SU-DHL-6 (cell line): ENCODE measurements at regions not wholly inside any gene's neighbourhood (a gene's known extent, or its start where the extent isn't known, plus 50 kb on each side); places are given as distances from the start of the nearest gene placed in this dataset.
"Not testable (repeated sequence)": the region's sequence is repeated elsewhere in the genome, so short reads cannot be mapped to it uniquely, and the experiment has no call there.

ENCODE experiments used
- H2AFZ ChIP-seq: fragments of 200-600 bp; sonication (generic); 2 replicates; pipeline ENCODE4 v1.6.1; 2014; ENCODE audit warnings: low read depth, mild to moderate bottlenecking, moderate library complexity, mixed read lengths, antibody characterized with exemption, low read length; ENCODE audit not compliant: severe bottlenecking
- H3F3A ChIP-seq: fragments of 200-600 bp; shearing (Covaris generic); 2 replicates; pipeline ENCODE4 v1.6.0; 2016; ENCODE audit warnings: antibody characterized with exemption, mild to moderate bottlenecking; ENCODE audit not compliant: insufficient read depth
- H3K27ac ChIP-seq: fragments of 200-600 bp; sonication (generic); 2 replicates; pipeline ENCODE4 v1.5.1; 2016; ENCODE audit warnings: low read depth, mild to moderate bottlenecking, low read length, moderate library complexity, mixed read lengths
- H3K27me3 ChIP-seq: fragments of 200-600 bp; sonication (generic), shearing (Covaris generic); 2 replicates; pipeline ENCODE4 v1.6.0; 2014; ENCODE audit warnings: mild to moderate bottlenecking, low read length
- H3K36me3 ChIP-seq: fragments of 200-600 bp; sonication (generic); 2 replicates; pipeline ENCODE4 v1.6.1; 2014; ENCODE audit warnings: mild to moderate bottlenecking, low read length, mixed read lengths
- H3K4me2 ChIP-seq: fragments of 300-600, 200-600 bp; shearing (Covaris generic), sonication (generic); 2 replicates; pipeline ENCODE4 v1.6.0; 2014; ENCODE audit warnings: low read length, low read depth, mild to moderate bottlenecking; ENCODE audit not compliant: poor library complexity, severe bottlenecking
- H3K4me3 ChIP-seq: fragments of 200-600 bp; sonication (generic); 2 replicates; pipeline ENCODE4 v1.5.1; 2014; ENCODE audit warnings: antibody characterized with exemption, low read length, mild to moderate bottlenecking, mixed read lengths; ENCODE audit not compliant: insufficient read depth, poor library complexity, severe bottlenecking
- H3K79me2 ChIP-seq: fragments of 200-600 bp; sonication (generic); 2 replicates; pipeline ENCODE4 v1.6.1; 2014; ENCODE audit warnings: mild to moderate bottlenecking, low read length, moderate library complexity; ENCODE audit not compliant: insufficient read depth
- H3K9ac ChIP-seq: fragments of 200-600 bp; sonication (generic); 2 replicates; pipeline ENCODE4 v1.7.0; 2014; ENCODE audit warnings: mild to moderate bottlenecking, low read length
- H3K9me2 ChIP-seq: fragments of 200-600 bp; sonication (generic); replicated peaks from 2 replicates; pipeline ENCODE4 v1.6.1; 2014; ENCODE audit warnings: low read length; ENCODE audit not compliant: insufficient read depth
- H3K9me3 ChIP-seq: fragments of 200-600 bp; sonication (generic); 2 replicates; pipeline ENCODE4 v1.6.1; 2014; ENCODE audit warnings: low read length, mixed read lengths; ENCODE audit not compliant: insufficient read depth
- H4K20me1 ChIP-seq: fragments of 200-600 bp; sonication (generic); 2 replicates; pipeline ENCODE4 v1.6.1; 2014; ENCODE audit warnings: low read depth, mild to moderate bottlenecking, antibody characterized with exemption, low read length, moderate library complexity, mixed read lengths
- EZH2phosphoT487 ChIP-seq: fragments of 200-600 bp; sonication (generic), shearing (Covaris generic); conservative IDR thresholded peaks from 2 replicates; pipeline ENCODE4 v1.6.1; 2018; ENCODE audit warnings: mild to moderate bottlenecking, antibody characterized with exemption, low read length, moderate library complexity, mixed read lengths
- TF ChIP-seq, protein P1 (sequence below): fragments of 200-600 bp; sonication (generic); IDR thresholded peaks from one replicate; pipeline ENCODE4 v1.5.1; 2017; ENCODE audit warnings: antibody characterized with exemption, mild to moderate bottlenecking, low read length, moderate library complexity; ENCODE audit not compliant: insufficient read depth, poor library complexity, severe bottlenecking

DNA sequence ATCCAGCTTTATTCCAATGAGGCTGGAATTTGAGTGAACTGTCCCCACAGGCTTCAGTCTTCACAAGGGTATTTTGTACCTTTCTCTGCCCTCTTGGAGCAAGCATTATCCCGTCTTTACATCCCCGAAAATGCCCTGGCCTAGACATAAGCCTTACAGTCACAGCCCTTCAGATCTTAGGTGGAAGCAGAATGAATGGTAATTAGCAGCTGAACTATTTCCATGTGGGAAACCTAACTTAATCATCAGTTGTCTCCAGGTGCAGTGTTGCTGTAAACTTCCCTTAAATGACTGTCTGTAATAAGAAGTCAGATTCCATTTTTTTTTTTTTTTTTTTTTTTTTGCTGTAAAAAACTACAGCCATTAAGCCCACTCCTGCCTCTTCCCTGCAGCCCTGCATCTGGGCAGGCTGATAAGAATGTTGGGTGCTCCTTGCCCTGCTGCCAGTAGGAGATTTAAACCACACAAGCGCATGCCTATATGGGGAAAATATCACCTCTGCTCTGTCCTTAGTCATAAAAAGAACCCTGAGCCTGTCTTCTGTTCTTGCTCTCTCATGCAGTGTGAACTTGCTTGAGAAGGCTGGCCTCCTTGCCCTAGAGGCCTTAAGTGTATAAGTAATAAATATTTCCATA is 426.8 kb upstream of the SLITRK5 start:
- TF ChIP-seq EZH2phosphoT487, result no peak
- TF ChIP-seq, protein P1, sequence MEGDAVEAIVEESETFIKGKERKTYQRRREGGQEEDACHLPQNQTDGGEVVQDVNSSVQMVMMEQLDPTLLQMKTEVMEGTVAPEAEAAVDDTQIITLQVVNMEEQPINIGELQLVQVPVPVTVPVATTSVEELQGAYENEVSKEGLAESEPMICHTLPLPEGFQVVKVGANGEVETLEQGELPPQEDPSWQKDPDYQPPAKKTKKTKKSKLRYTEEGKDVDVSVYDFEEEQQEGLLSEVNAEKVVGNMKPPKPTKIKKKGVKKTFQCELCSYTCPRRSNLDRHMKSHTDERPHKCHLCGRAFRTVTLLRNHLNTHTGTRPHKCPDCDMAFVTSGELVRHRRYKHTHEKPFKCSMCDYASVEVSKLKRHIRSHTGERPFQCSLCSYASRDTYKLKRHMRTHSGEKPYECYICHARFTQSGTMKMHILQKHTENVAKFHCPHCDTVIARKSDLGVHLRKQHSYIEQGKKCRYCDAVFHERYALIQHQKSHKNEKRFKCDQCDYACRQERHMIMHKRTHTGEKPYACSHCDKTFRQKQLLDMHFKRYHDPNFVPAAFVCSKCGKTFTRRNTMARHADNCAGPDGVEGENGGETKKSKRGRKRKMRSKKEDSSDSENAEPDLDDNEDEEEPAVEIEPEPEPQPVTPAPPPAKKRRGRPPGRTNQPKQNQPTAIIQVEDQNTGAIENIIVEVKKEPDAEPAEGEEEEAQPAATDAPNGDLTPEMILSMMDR, result no peak
- no peaks in the 10 kb centered on the region for H3K27me3 ChIP-seq
- no peaks in the 10 kb centered on the region for H3K79me2 ChIP-seq
- no peaks in the 10 kb centered on the region for H3K9me2 ChIP-seq
- H3K4me3 ChIP-seq, result no peak overlapping the region
- no peaks in the 10 kb centered on the region for H3K36me3 ChIP-seq
- no peak overlapping the region for H3K27ac ChIP-seq
- no peak overlapping the region for H3K9ac ChIP-seq
- no peak overlapping the region for H2AFZ ChIP-seq
- no peaks in the 10 kb centered on the region for H3F3A ChIP-seq
- H3K4me2 ChIP-seq, result no peak overlapping the region
- no peaks in the 10 kb centered on the region for H3K9me3 ChIP-seq
- no peaks in the 10 kb centered on the region for H4K20me1 ChIP-seq

DNA sequence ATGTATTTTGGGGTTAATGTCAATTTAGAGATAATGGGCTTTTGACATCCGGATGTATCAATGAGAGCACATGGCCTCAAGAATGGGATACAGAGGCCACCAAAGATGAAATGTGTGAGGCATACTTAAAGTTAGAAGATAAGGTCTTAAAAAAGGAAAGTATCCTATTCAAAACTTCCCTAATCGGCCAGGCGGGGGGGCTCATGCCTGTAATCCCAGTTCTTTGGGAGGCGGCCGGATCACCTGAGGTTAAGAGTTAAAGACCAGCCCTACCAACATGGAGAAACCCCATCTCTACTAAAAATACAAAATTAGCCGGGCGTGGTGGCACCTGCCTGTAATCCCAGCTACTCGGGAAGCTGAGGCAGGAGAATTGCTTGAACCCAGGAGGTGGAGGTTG is 421.3 kb upstream of the SLITRK5 start:
- not testable (repeated sequence) for H3K9me2 ChIP-seq, H3K27ac ChIP-seq, H3F3A ChIP-seq, H3K27me3 ChIP-seq, H3K79me2 ChIP-seq, H3K9me3 ChIP-seq, H2AFZ ChIP-seq, H4K20me1 ChIP-seq, H3K4me3 ChIP-seq, H3K4me2 ChIP-seq, H3K9ac ChIP-seq, H3K36me3 ChIP-seq

DNA sequence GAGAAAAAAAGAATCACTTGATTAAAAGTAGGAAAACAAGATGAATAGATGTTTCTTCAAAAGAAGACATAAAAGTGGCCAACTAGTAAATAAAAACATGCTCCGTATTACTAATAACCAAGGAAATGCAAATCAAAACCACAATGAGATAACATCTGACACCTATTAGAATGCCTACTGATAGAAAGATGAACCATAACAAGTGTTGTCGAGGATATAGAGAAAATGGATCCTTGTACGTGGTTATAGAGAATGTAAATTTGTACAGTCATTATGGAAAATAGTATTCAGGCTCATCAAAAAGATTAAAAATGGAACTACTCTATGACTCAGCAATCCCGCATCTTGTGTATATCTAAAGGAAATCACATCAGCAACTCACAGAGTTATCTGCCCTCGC is 415.8 kb upstream of the SLITRK5 start:
- TF ChIP-seq, protein P1, result no peak
- TF ChIP-seq EZH2phosphoT487, result no peak
- Histone ChIP-seq H3K9ac (no peak overlapping the region), H4K20me1 (no peaks in the 10 kb centered on the region), H3K79me2 (no peaks in the 10 kb centered on the region), H3F3A (no peaks in the 10 kb centered on the region), H3K9me2 (no peaks in the 10 kb centered on the region), H3K4me3 (no peak overlapping the region), H3K9me3 (no peaks in the 10 kb centered on the region), H3K27ac (no peak overlapping the region), H2AFZ (no peak overlapping the region), H3K27me3 (no peaks in the 10 kb centered on the region), H3K36me3 (no peaks in the 10 kb centered on the region), H3K4me2 (no peak overlapping the region)

DNA sequence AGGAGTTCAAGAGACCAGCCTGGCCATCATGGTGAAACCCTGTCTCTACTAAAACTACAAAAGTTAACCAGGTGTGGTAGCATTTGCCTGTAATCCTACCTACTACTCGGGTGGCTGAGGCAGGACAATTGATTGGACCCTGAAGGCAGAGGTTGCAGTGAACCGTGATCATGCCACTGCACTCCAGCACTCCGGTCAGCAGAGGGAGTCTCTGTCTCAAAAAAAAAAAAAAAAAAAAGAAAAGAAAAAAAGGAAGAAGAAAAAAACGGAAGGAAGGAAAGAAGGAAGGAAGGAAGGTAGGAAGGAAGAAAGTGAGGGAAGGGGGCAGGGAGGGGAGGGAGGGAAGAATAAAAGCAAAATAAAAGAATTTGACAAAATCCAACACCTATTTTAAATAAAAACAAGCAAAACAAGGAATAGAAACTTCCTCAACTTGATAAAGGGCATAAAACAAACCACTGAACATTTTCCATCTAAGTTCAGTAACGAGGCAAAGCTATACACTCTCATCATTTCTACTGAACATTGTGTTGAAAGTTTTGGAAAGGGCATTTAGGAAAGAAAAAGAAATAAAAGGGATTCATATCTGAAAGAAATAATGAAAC is 411.6 kb upstream of the SLITRK5 start:
- Histone ChIP-seq H3K36me3 (no peaks in the 10 kb centered on the region), H2AFZ (no peak overlapping the region), H3K4me3 (no peak overlapping the region), H3K9me2 (no peaks in the 10 kb centered on the region), H3F3A (no peaks in the 10 kb centered on the region), H3K9ac (no peak overlapping the region), H3K9me3 (no peaks in the 10 kb centered on the region), H4K20me1 (no peaks in the 10 kb centered on the region), H3K27ac (no peak overlapping the region), H3K27me3 (no peaks in the 10 kb centered on the region), H3K4me2 (no peak overlapping the region), H3K79me2 (no peaks in the 10 kb centered on the region)
- TF ChIP-seq, protein P1, result no peak
- TF ChIP-seq EZH2phosphoT487, result no peak
